NB4 (cell line): ENCODE measurements at regions not wholly inside any gene's neighbourhood (a gene's known extent, or its start where the extent isn't known, plus 50 kb on each side); places are given as distances from the start of the nearest gene placed in this dataset.

Experiments
- DNase-seq: peaks from one replicate; pipeline ENCODE4 v3.0.0; 2010; ENCODE audit warnings: low read depth
- H3K4me3 ChIP-seq: one replicate; pipeline ENCODE4 v1.5.1; 2011; ENCODE audit warnings: mild to moderate bottlenecking, low read depth, low read length, moderate library complexity
- CTCF ChIP-seq: IDR thresholded peaks from one replicate; pipeline ENCODE4 v1.5.1; 2012; ENCODE audit warnings: low read depth, low read length
- MAX ChIP-seq: IDR thresholded peaks from 2 replicates; pipeline ENCODE4 v1.6.1; 2011; ENCODE audit warnings: low read depth, low read length
- MYC ChIP-seq: IDR thresholded peaks from 2 replicates; pipeline ENCODE4 v1.6.1; 2011; ENCODE audit warnings: low read depth, low read length
- POLR2A ChIP-seq: IDR thresholded peaks from 2 replicates; pipeline ENCODE4 v1.6.1; 2011; ENCODE audit warnings: mild to moderate bottlenecking; ENCODE audit not compliant: insufficient read length; ENCODE audit errors: extremely low read depth

- no peak overlapping the region for H3K4me3 ChIP-seq
- no peak for TF ChIP-seq MAX
- no peak for TF ChIP-seq CTCF
- no peak for TF ChIP-seq MYC
- TF ChIP-seq POLR2A: no peak
- DNase-seq: no peak
Measured at GRCh38 chr12:89024580-89024979, 327.7 kb downstream of the DUSP6 start.

GRCh38 chr12:89023936-89024335 is 328.4 kb downstream of the DUSP6 start:
- H3K4me3 ChIP-seq: no peak overlapping the region
- TF ChIP-seq POLR2A (no peak), MAX (no peak), CTCF (no peak), MYC (no peak)
- DNase-seq: no peak

GRCh38 chr12:89020689-89021088 is 331.6 kb downstream of the DUSP6 start:
- TF ChIP-seq MYC: no peak
- no peak for TF ChIP-seq POLR2A
- no peak for TF ChIP-seq MAX
- TF ChIP-seq CTCF: no peak
- no peak for DNase-seq
- H3K4me3 ChIP-seq: no peak overlapping the region

- no peak for DNase-seq
- H3K4me3 ChIP-seq: no peak overlapping the region
- TF ChIP-seq MAX (no peak), POLR2A (no peak), MYC (no peak), CTCF (no peak)
Measured at GRCh38 chr12:89020121-89020480, 332.2 kb downstream of the DUSP6 start.

- peak overlapping the region; percentile 44 for H3K4me3 ChIP-seq
- peak; percentile 91 for DNase-seq
- TF ChIP-seq MYC (no peak), MAX (peak; percentile 13; the same call in 1 of the 2 replicates), CTCF (peak; percentile 98), POLR2A (no peak)
Measured at GRCh38 chr12:89019439-89020120, 332.7 kb downstream of the DUSP6 start.
